Activated CD4-positive, alpha-beta T cell treated with anti-CD3 and anti-CD28 coated beads, Interleukin-2, amount 50 U/mL, for 24 hours (primary cell): ENCODE measurements at regions not wholly inside any gene's neighbourhood (a gene's known extent, or its start where the extent isn't known, plus 50 kb on each side); places are given as distances from the start of the nearest gene placed in this dataset.
"Not testable (repeated sequence)": the region's sequence is repeated elsewhere in the genome, so short reads cannot be mapped to it uniquely, and the experiment has no call there.

ENCODE experiments used
- DNase-seq, 2 donors: peaks; one replicate each; pipeline ENCODE4 v3.0.0-alpha.2; 2020; ENCODE audit warnings: low read depth in 1 of 2, low spot score in 1 of 2

- DNase-seq: not testable (repeated sequence)
These were observed 197.8 kb downstream of the ALG10 start for GRCh38 chr12:34220079-34220478.

GRCh38 chr12:34223640-34224039 lies 201.3 kb downstream of the ALG10 start:
- DNase-seq: no peak

DNA sequence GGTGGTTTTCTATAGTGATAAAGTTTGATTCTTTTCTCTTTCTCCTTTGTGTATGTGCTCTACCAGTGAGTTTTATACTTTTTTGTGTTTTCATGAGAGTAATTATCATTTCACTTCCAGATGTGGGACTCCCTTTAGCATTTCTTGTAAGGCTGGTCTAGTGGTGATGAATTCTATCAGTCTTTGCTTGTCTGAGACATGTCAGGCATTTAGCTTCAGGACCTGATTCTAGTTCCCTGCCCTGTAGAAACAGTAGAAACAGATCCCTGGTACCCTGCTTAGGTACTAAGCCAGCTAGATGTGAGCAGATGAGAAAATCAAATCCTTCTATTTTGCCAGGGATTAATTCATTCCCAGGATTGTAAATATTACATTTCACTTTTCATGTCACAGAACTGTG lies 203.7 kb downstream of the ALG10 start:
- DNase-seq: not testable (repeated sequence)

DNA sequence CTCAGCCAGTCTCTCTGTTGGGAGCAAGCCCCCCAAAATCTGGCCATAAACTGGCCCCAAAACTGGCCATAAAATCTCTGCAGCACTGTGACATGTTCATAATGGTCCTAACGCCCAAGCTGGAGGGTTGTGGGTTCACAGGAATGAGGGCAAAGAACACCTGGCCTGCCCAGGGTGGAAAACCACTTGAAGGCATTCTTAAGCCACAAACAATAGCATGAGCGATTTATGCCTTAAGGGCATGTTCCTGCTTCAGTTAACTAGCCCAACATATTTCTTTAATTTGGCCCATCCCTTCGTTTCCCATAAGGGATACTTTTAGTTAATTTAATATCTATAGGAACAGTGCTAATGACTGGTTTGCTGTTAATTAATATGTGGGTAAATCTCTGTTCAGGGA lies 205.8 kb downstream of the ALG10 start:
- not testable (repeated sequence) for DNase-seq

DNA sequence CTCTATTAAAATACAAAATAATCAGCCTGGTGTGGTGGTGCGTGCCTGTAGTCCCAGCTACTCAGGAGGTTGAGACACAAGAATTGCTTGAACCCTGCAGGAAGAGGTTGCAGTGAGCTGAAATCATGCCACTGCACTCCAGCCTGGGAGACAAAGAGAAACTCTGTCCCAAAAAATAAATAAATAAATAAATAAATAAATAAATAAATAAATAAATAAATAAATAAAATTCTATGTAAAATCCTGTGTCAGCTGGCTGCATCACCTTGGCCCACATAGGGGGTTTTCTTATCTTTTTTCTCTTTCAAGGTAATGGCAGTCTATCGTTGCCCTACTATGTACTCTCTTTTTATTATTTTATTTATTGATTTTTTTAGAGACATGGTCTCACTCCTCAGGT lies 206.7 kb downstream of the ALG10 start:
- DNase-seq: not testable (repeated sequence)

- no peak for DNase-seq
These were observed 211.3 kb downstream of the ALG10 start for GRCh38 chr12:34233618-34234017.

- DNase-seq: no peak
These were observed 213.8 kb downstream of the ALG10 start for GRCh38 chr12:34236073-34236472.

GRCh38 chr12:34244608-34245007 lies 222.3 kb downstream of the ALG10 start:
- no peak for DNase-seq

DNA sequence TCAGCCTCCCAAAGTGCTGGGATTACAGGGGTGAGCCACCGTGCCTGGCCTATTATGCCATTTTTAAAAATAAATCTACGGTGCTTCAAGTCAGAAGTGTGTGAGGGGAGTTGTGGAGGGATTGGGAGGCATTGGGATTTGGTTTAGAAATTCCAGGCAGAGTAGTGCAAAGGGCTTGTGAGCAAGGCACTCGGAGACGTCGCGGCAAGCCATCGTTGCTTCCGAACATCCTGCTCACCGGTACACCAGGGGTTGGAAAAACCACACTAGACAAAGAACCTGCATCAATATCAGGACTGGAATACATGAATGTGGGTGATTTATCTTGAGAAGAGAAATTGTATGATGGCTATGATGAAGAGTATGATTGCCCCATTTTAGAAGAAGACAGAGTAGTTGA lies 227.0 kb downstream of the ALG10 start:
- DNase-seq: no peak

GRCh38 chr12:34251879-34252278 lies 229.6 kb downstream of the ALG10 start:
- DNase-seq: not testable (repeated sequence)

- no peak for DNase-seq
These were observed 231.4 kb downstream of the ALG10 start for GRCh38 chr12:34253674-34254073.

GRCh38 chr12:34257093-34257492 lies 234.8 kb downstream of the ALG10 start:
- no peak for DNase-seq

DNA sequence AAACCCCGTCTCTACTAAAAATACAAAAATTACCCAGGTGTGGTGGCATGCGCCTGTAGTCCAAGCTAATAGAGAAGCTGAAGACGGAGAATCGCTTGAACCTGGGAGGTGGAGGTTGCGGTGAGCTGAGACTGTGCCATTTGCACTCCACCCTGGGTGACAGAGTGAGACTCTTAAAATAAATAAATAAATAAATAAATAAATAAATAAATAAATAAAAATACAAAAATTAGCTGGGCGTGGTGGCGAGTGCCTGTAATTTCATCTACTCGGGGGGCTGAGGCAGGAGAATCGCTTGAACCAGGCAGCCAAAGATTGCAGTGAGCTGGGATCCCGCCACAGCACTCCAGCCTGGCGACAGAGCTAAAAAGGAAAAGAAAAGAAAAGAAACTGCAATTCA lies 239.8 kb downstream of the ALG10 start:
- DNase-seq: not testable (repeated sequence)

GRCh38 chr12:34264110-34264509 lies 241.8 kb downstream of the ALG10 start:
- DNase-seq: no peak

- not testable (repeated sequence) for DNase-seq
These were observed 251.4 kb downstream of the ALG10 start for GRCh38 chr12:34273703-34274102.

DNA sequence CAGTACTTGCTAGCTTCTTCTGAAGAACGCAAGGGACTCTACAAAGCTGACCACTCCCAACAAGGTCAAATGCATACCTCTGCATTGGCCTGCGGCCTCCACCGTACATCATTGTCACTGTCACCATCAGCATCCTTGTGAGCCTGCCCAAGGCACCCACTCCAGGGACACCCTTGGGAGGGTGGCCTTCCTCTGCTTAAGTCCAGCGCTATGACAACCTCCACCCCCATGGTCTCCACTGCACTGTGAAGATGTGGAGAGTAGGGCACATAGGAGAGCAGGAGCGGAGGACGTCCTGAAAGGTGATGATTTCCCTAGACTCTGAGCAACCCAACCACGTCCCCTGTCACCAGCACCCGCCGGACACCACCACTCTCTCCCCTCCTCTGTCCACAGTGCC lies 252.8 kb downstream of the ALG10 start:
- DNase-seq: no peak

DNA sequence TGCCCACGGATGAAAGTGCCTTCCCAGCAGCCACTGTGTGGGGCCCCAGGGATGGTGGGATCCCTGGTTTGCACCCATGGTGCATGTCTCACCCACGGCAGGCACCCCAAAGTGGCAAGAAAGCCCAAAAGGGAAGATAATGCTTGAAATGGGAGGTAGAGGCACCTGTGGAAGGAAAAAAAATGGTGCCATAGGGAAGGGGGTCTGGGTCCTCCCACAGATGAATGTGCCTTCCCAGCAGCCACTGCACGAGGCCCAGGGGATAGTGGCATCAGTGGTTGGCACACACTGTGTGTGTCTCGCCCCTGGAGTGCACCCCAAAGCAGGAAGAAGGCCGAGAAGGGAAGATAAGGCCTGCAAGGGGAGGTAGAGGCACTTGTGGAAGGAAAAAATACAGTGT lies 264.2 kb downstream of the ALG10 start:
- no peak for DNase-seq

GRCh38 chr12:34286934-34287333 lies 264.6 kb downstream of the ALG10 start:
- no peak for DNase-seq

- DNase-seq: no peak
These were observed 265.1 kb downstream of the ALG10 start for GRCh38 chr12:34287437-34287836.

DNA sequence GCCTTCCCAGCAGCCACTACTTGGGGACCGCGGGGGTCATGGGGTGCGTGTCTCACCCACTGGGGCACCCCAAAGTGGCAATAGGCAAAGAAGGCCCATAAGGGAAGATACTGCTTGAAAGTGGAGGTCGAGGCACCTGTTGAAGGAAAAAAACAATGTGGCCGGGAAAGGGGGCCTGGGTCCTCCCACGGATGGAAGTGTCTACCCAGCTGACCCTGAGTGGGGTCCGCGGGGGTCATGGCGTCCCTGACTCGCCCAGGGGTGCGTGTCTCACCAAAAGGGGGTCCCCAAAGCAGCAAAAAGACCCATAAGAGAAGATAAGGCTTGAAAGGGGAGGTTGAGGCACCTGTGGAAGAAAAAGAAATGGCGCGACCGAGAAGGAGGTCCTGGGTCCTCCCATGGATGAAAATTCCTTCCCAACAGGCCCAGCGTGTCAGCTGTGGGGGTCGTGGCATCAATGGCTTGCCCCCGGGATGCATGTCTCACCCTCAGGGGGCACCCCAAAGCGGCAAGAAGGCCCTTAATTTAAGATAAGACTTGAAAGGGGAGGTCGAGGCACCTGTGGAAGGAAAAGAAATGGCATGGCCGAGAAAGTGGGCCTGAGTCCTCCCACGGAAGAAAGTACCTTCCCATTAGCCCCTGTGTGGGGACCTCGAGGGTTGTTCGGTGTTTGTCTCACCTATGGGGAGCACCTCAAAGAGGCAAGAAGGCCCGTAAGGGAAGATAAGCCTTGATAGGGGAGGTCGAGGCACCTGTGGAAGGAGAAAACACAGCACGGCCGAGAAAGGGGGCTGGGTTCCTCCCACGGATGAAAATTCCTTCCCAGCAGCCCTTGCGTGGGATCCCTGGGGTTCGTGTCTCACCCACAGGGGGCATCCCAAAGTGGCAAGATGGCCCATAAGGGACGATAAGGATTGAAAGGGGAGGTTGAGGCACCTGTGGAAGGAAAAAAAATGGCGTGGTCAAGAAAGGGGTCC lies 266.0 kb downstream of the ALG10 start:
- DNase-seq: no peak

- DNase-seq: no peak
These were observed 266.7 kb downstream of the ALG10 start for GRCh38 chr12:34288963-34289345.

GRCh38 chr12:34289431-34290380 lies 267.4 kb downstream of the ALG10 start:
- DNase-seq: no peak
